SK-N-SH (cell line): ENCODE measurements at regions not wholly inside any gene's neighbourhood (a gene's known extent, or its start where the extent isn't known, plus 50 kb on each side); places are given as distances from the start of the nearest gene placed in this dataset.

Experiments used
- CTCF ChIA-PET: fragments of 300-600, 350-600 bp; formaldehyde crosslinking; extraction: SDS; loops from one replicate; lab custom pipeline; 2021; lab: Yijun Ruan, JAX
- POLR2A ChIA-PET: fragments of 350-600 bp; sonication (Branson Sonifier 250); formaldehyde crosslinking; extraction: SDS; loops from one replicate; lab custom pipeline; 2020; ENCODE audit warnings: antibody characterized with exemption, inconsistent platforms; lab: Yijun Ruan, JAX
- DNase-seq: peaks from one replicate; pipeline ENCODE4 v3.0.0; 2012
- H2AFZ ChIP-seq: fragments of 200-600 bp; sonication (generic); 2 replicates; pipeline ENCODE4 v1.8.1; 2016; ENCODE audit warnings: antibody characterized with exemption, mild to moderate bottlenecking, low read depth
- H3F3A ChIP-seq: fragments of 200-600 bp; sonication (generic); replicated peaks from 2 replicates; pipeline ENCODE3; 2016; ENCODE audit warnings: antibody characterized with exemption, mild to moderate bottlenecking; ENCODE audit not compliant: insufficient read depth
- H3K27ac ChIP-seq, 2 experiments: fragments of 200-500 bp in 1 of 2; fragments of 200-600 bp in 1 of 2; sonication (Bioruptor generic) in 1 of 2; sonication (generic), shearing (Covaris generic) in 1 of 2; 2 replicates each; pipeline versions ENCODE4 v1.5.1 to v1.6.1; 2014 to 2016; ENCODE audit warnings: low read depth in 2 of 2, inconsistent platforms in 1 of 2, low read length in 1 of 2, mild to moderate bottlenecking in 1 of 2, mixed read lengths in 1 of 2
- H3K27me3 ChIP-seq: fragments of 200-600 bp; sonication (generic), shearing (Covaris generic); 2 replicates; pipeline ENCODE4 v1.6.1; 2016; ENCODE audit warnings: mixed run types; ENCODE audit not compliant: insufficient read depth
- H3K36me3 ChIP-seq, 2 experiments: fragments of 200-500 bp in 1 of 2; fragments of 200-600 bp in 1 of 2; sonication (Bioruptor generic) in 1 of 2; sonication (generic) in 1 of 2; replicated peaks in 1 of 2; 2 replicates each; pipeline versions ENCODE3 to v1.5.1; 2014 to 2016; ENCODE audit warnings: low read length in 1 of 2, mild to moderate bottlenecking in 1 of 2; ENCODE audit not compliant: insufficient read depth in 2 of 2, control insufficient read depth in 1 of 2
- H3K4me1 ChIP-seq, 2 experiments: fragments of 200-500 bp in 1 of 2; fragments of 200-600 bp in 1 of 2; sonication (Bioruptor generic) in 1 of 2; sonication (generic), shearing (Covaris generic) in 1 of 2; 2 replicates each; pipeline versions ENCODE4 v1.5.1 to v1.6.1; 2014 to 2016; ENCODE audit warnings: low read depth in 1 of 2, low read length in 1 of 2, mixed run types in 1 of 2; ENCODE audit not compliant: insufficient read depth in 2 of 2, control insufficient read depth in 1 of 2
- H3K4me2 ChIP-seq: fragments of 200-600 bp; sonication (generic), shearing (Covaris generic); 2 replicates; pipeline ENCODE4 v1.6.1; 2017; ENCODE audit warnings: mixed run types
- H3K4me3 ChIP-seq, 2 experiments: fragments of 200-500 bp in 1 of 2; fragments of 200-600 bp in 1 of 2; sonication (Bioruptor generic) in 1 of 2; sonication (generic), shearing (Covaris generic) in 1 of 2; 2 replicates each; pipeline versions ENCODE4 v1.5.1 to v1.8.1; 2014 to 2016; ENCODE audit warnings: low read depth in 2 of 2, inconsistent platforms in 1 of 2, low read length in 1 of 2, mild to moderate bottlenecking in 1 of 2, mixed read lengths in 1 of 2, moderate library complexity in 1 of 2
- H3K79me2 ChIP-seq: fragments of 200-600 bp; sonication (generic); 2 replicates; pipeline ENCODE4 v1.8.1; 2017; ENCODE audit warnings: mild to moderate bottlenecking; ENCODE audit not compliant: insufficient read depth
- H3K9ac ChIP-seq: fragments of 200-600 bp; sonication (generic); 2 replicates; pipeline ENCODE4 v1.6.1; 2017; ENCODE audit warnings: mixed run types
- H3K9me2 ChIP-seq: fragments of 200-600 bp; sonication (generic); 2 replicates; pipeline ENCODE4 v1.6.1; 2017; ENCODE audit warnings: mixed run types
- H3K9me3 ChIP-seq: fragments of 200-600 bp; sonication (generic); 2 replicates; pipeline ENCODE4 v1.6.1; 2017; ENCODE audit warnings: mixed run types, mild to moderate bottlenecking, moderate library complexity
- H4K20me1 ChIP-seq: fragments of 200-600 bp; sonication (generic); 2 replicates; pipeline ENCODE4 v1.6.1; 2017; ENCODE audit warnings: mild to moderate bottlenecking, mixed run types; ENCODE audit not compliant: insufficient read depth
- CHD2 ChIP-seq: fragments of 150-350 bp; IDR thresholded peaks from 2 replicates; pipeline ENCODE4 v1.6.1; 2018; ENCODE audit warnings: low read length; ENCODE audit not compliant: partially characterized antibody
- ELF1 ChIP-seq: IDR thresholded peaks from 2 replicates; pipeline ENCODE4 v1.4.0; 2012
- EP300 ChIP-seq, 2 experiments: IDR thresholded peaks; 2 replicates each; pipeline versions ENCODE4 v1.4.0 to v1.6.1; 2012; ENCODE audit warnings: borderline replicate concordance in 1 of 2, low read depth in 1 of 2, low read length in 1 of 2
- EZH2phosphoT487 ChIP-seq: fragments of 200-600 bp; sonication (generic); IDR thresholded peaks from 2 replicates; pipeline ENCODE4 v1.6.1; 2017; ENCODE audit warnings: low read depth, mixed run types, mild to moderate bottlenecking, antibody characterized with exemption, moderate library complexity, borderline replicate concordance
- FOSL2 ChIP-seq: IDR thresholded peaks from 2 replicates; pipeline ENCODE4 v1.4.0; 2012; ENCODE audit warnings: low read depth, mild to moderate bottlenecking, moderate library complexity, borderline replicate concordance
- FOXJ3 ChIP-seq: sonication (generic); formaldehyde crosslinking; IDR thresholded peaks from 2 replicates; pipeline ENCODE4 v1.5.1; 2020; ENCODE audit warnings: mild to moderate bottlenecking, missing genetic modification reagents
- GABPA ChIP-seq: IDR thresholded peaks from 2 replicates; pipeline ENCODE4 v1.4.0; 2012; ENCODE audit warnings: low read depth, mild to moderate bottlenecking
- IRF3 ChIP-seq: fragments of 150-350 bp; IDR thresholded peaks from 2 replicates; pipeline ENCODE4 v1.6.1; 2016; ENCODE audit warnings: mild to moderate bottlenecking, low read depth, low read length
- MEF2A ChIP-seq: IDR thresholded peaks from 2 replicates; pipeline ENCODE4 v1.4.0; 2012; ENCODE audit warnings: low read depth, borderline replicate concordance
- MXI1 ChIP-seq: IDR thresholded peaks from 2 replicates; pipeline ENCODE4 v1.6.1; 2012; ENCODE audit warnings: mild to moderate bottlenecking, low read depth, low read length, improper control_type of control experiment
- NRF1 ChIP-seq: IDR thresholded peaks from 2 replicates; pipeline ENCODE4 v1.6.1; 2012; ENCODE audit warnings: low read depth, mild to moderate bottlenecking, low read length
- POLR2AphosphoS5 ChIP-seq: IDR thresholded peaks from 2 replicates; pipeline ENCODE4 v1.6.1; 2012; ENCODE audit warnings: low read depth, low read length
- RAD21 ChIP-seq: IDR thresholded peaks from 2 replicates; pipeline ENCODE4 v1.6.1; 2012; ENCODE audit warnings: mild to moderate bottlenecking, low read length
- RCOR1 ChIP-seq: fragments of 150-350 bp; IDR thresholded peaks from 2 replicates; pipeline ENCODE4 v1.6.1; 2017; ENCODE audit warnings: antibody characterized with exemption, low read length
- RXRA ChIP-seq: IDR thresholded peaks from 2 replicates; pipeline ENCODE4 v1.4.0; 2012; ENCODE audit warnings: low read depth, mild to moderate bottlenecking, borderline replicate concordance
- SMC3 ChIP-seq: IDR thresholded peaks from 2 replicates; pipeline ENCODE4 v1.6.1; 2012; ENCODE audit warnings: low read depth, low read length, improper control_type of control experiment
- TAF1 ChIP-seq: IDR thresholded peaks from 2 replicates; pipeline ENCODE4 v1.6.1; 2012; ENCODE audit warnings: low read depth, mild to moderate bottlenecking, low read length, moderate library complexity, borderline replicate concordance
- TEAD4 ChIP-seq: IDR thresholded peaks from 2 replicates; pipeline ENCODE4 v1.4.0; 2012; ENCODE audit warnings: mild to moderate bottlenecking, borderline replicate concordance; ENCODE audit not compliant: insufficient read depth
- USF2 ChIP-seq: fragments of 150-350 bp; IDR thresholded peaks from 2 replicates; pipeline ENCODE4 v1.6.1; 2017; ENCODE audit warnings: antibody characterized with exemption, low read length, low read depth, borderline replicate concordance
- YY1 ChIP-seq: IDR thresholded peaks from 2 replicates; pipeline ENCODE4 v1.4.0; 2012; ENCODE audit warnings: low read depth, mild to moderate bottlenecking
- ZBTB33 ChIP-seq: IDR thresholded peaks from 2 replicates; pipeline ENCODE4 v1.4.0; 2012; ENCODE audit warnings: low read depth, borderline replicate concordance
- WGBS: methylation state at CpG from one replicate; pipeline ENCODE4 v1.1.6; 2017; ENCODE audit warnings: low lambda C conversion rate; 5-methylcytosine and 5-hydroxymethylcytosine counted together
- TF ChIP-seq, protein P1 (sequence below): IDR thresholded peaks from 2 replicates; pipeline ENCODE4 v1.4.0; 2012; ENCODE audit warnings: low read depth, borderline replicate concordance
- TF ChIP-seq, protein P2 (sequence below): IDR thresholded peaks from 2 replicates; pipeline ENCODE4 v1.4.0; 2012; ENCODE audit warnings: low read depth

DNA sequence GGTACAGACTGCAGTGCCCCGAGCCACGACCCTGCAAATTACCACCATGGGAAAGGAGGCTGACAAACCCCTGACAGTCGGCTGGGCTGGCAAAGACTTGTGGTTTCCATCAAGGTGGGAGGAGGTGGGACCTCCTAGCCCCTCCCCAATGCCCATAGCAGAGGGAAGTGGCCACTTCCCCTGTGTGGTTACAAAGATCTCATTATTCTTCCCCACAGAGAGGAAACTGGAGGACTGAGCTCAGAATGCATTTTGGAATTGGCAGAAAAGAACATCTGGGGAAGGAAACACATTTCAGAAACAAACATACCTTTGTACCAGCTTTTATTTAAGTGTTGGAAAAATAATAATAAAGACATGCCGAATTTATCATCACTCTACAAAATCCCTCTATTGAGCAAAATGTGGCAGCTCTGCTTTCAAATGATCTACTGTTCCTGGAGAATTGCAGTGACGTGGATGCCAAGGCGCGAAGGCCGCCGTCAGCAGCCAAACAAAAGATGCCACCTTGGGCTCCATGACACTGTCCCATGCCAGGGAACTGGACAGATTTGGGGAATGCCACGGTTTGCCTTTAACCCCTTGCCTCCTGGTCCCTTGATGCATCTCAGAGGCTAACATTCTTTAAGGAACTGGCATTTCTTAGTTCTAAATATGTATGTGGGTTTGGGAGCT, 169.6 kb downstream of the CRYBB2 start:
- ChIA-PET POLR2A (no interaction called here), CTCF (no interaction called here)
- no peaks in the 10 kb centered on the region for H3K36me3 ChIP-seq
- no peak overlapping the region for H3K4me3 ChIP-seq
- no peak overlapping the region for H3K27ac ChIP-seq
- no peak for DNase-seq
- no peak overlapping the region for H3K4me2 ChIP-seq
- peaks cover 3% of the 10 kb centered on the region for H3K79me2 ChIP-seq
- WGBS, result 83% methylated on average over 5 of the region's 10 CpGs
- H3K27me3 ChIP-seq, result no peaks in the 10 kb centered on the region
- no peak overlapping the region for H2AFZ ChIP-seq
- no peaks in the 10 kb centered on the region for H3K9me3 ChIP-seq
- H4K20me1 ChIP-seq, result peaks cover 4% of the 10 kb centered on the region; the same call in 1 of the 2 replicates
- H3K9me2 ChIP-seq, result no peaks in the 10 kb centered on the region
- H3K9ac ChIP-seq, result no peak overlapping the region
- peaks cover 0 to 10% of the 10 kb centered on the region in 2 experiments; a peak in 1 of 4 replicates for H3K4me1 ChIP-seq
- TF ChIP-seq FOSL2, result no peak
- no peak for TF ChIP-seq RCOR1
- TF ChIP-seq ELF1, result no peak
- TF ChIP-seq IRF3, result no peak
- TF ChIP-seq NRF1, result no peak
- TF ChIP-seq, protein P1, sequence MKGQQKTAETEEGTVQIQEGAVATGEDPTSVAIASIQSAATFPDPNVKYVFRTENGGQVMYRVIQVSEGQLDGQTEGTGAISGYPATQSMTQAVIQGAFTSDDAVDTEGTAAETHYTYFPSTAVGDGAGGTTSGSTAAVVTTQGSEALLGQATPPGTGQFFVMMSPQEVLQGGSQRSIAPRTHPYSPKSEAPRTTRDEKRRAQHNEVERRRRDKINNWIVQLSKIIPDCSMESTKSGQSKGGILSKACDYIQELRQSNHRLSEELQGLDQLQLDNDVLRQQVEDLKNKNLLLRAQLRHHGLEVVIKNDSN, result no peak
- no peak for TF ChIP-seq CHD2
- TF ChIP-seq FOXJ3, result no peak
- TF ChIP-seq TEAD4, result no peak
- TF ChIP-seq ZBTB33, result no peak
- no peak for TF ChIP-seq POLR2AphosphoS5
- TF ChIP-seq GABPA, result no peak
- no peak for TF ChIP-seq EP300 (IDR thresholded peaks at IDR 0.05; ENCODE audit: borderline replicate concordance in 1 of 2, low read depth in 1 of 2, low read length in 1 of 2)
- no peak for TF ChIP-seq RXRA
- H3F3A ChIP-seq, result no peaks in the 10 kb centered on the region

DNA sequence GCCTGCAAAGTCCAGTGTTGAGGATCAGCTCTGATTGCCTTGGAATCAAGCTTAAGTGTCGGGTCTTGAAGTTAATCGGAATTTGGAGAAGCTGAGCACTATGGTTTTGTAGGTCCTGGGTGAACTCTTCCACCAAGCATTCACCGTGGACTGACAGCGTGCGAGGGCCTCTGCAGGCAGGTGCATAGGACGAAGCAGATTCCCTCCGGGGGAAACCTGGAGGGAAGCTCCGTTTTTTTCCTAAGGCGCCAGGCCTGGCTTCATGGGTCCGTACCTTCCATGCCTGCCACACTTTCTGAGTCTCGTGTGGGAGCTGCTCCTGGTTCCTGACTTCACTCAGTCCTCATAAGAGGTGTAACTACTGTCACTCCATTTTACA, 170.1 kb downstream of the CRYBB2 start:
- peaks cover 4% of the 10 kb centered on the region; the same call in 1 of the 2 replicates for H4K20me1 ChIP-seq
- H3K79me2 ChIP-seq, result peaks cover 3% of the 10 kb centered on the region
- no peak overlapping the region for H3K27ac ChIP-seq
- no peaks in the 10 kb centered on the region for H3K9me2 ChIP-seq
- no peak overlapping the region for H3K4me2 ChIP-seq
- H3K4me3 ChIP-seq, result no peak overlapping the region
- H3K9me3 ChIP-seq, result no peaks in the 10 kb centered on the region
- no peak for DNase-seq
- CTCF ChIA-PET, result no interaction called here
- POLR2A ChIA-PET, result no interaction called here
- peaks cover 0 to 10% of the 10 kb centered on the region in 2 experiments; a peak in 1 of 4 replicates for H3K4me1 ChIP-seq
- H2AFZ ChIP-seq, result no peak overlapping the region
- no peak overlapping the region for H3K9ac ChIP-seq
- no peaks in the 10 kb centered on the region for H3K27me3 ChIP-seq
- WGBS, result 96% methylated on average over 6 of the region's 11 CpGs
- H3F3A ChIP-seq, result no peaks in the 10 kb centered on the region
- H3K36me3 ChIP-seq, result no peaks in the 10 kb centered on the region
- TF ChIP-seq ELF1 (no peak), MEF2A (no peak), GABPA (no peak), EZH2phosphoT487 (no peak), EP300 (IDR thresholded peaks at IDR 0.05; ENCODE audit: borderline replicate concordance in 1 of 2, low read depth in 1 of 2, low read length in 1 of 2) (no peak), USF2 (no peak), TAF1 (no peak), SMC3 (no peak), RCOR1 (no peak), NRF1 (no peak), RAD21 (no peak), YY1 (no peak), MXI1 (no peak)
- TF ChIP-seq, protein P2, sequence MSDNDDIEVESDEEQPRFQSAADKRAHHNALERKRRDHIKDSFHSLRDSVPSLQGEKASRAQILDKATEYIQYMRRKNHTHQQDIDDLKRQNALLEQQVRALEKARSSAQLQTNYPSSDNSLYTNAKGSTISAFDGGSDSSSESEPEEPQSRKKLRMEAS, result no peak
- TF ChIP-seq, protein P1, result no peak
